OCI-LY3 (cell line): ENCODE measurements at regions not wholly inside any gene's neighbourhood (a gene's known extent, or its start where the extent isn't known, plus 50 kb on each side); places are given as distances from the start of the nearest gene placed in this dataset.

Experiments
- EZH2phosphoT487 ChIP-seq: fragments of 200-600 bp; shearing (Covaris generic); IDR thresholded peaks from 2 replicates; pipeline ENCODE4 v1.6.1; 2018; ENCODE audit warnings: antibody characterized with exemption, mixed run types, low read depth
- TF ChIP-seq, protein P1 (sequence below): fragments of 200-600, 300-600 bp; sonication (generic); IDR thresholded peaks from 2 replicates; pipeline ENCODE4 v1.5.1; 2014; ENCODE audit warnings: antibody characterized with exemption, low read length, low read depth

DNA sequence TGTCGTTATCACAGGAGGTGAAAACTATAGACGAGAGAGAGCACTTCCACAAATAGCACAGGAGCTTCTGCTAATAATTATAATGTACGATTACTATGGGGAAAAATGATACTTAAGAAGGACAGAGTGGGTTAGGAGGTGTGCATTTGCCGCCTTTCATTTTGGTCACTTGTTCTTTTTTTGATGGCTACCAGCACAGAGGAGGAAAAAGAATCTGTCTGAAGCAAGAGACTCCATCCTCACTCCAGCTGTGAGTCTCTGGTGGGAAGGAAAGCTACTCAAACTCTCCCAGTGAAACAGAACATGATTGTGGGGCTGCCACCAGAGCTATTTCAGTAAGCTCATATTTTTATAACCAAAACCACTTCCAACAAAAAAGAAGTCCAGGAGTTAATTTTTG, 270.4 kb upstream of the TMEM161B start:
- TF ChIP-seq, protein P1, sequence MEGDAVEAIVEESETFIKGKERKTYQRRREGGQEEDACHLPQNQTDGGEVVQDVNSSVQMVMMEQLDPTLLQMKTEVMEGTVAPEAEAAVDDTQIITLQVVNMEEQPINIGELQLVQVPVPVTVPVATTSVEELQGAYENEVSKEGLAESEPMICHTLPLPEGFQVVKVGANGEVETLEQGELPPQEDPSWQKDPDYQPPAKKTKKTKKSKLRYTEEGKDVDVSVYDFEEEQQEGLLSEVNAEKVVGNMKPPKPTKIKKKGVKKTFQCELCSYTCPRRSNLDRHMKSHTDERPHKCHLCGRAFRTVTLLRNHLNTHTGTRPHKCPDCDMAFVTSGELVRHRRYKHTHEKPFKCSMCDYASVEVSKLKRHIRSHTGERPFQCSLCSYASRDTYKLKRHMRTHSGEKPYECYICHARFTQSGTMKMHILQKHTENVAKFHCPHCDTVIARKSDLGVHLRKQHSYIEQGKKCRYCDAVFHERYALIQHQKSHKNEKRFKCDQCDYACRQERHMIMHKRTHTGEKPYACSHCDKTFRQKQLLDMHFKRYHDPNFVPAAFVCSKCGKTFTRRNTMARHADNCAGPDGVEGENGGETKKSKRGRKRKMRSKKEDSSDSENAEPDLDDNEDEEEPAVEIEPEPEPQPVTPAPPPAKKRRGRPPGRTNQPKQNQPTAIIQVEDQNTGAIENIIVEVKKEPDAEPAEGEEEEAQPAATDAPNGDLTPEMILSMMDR, result no peak
- TF ChIP-seq EZH2phosphoT487, result no peak
